ENCODE measurements at regions not wholly inside any gene's neighbourhood (a gene's known extent, or its start where the extent isn't known, plus 50 kb on each side); places are given as distances from the start of the nearest gene placed in this dataset.
A peak's percentile ranks its signal among the peaks of the same experiment; 100 is the strongest.

DNA sequence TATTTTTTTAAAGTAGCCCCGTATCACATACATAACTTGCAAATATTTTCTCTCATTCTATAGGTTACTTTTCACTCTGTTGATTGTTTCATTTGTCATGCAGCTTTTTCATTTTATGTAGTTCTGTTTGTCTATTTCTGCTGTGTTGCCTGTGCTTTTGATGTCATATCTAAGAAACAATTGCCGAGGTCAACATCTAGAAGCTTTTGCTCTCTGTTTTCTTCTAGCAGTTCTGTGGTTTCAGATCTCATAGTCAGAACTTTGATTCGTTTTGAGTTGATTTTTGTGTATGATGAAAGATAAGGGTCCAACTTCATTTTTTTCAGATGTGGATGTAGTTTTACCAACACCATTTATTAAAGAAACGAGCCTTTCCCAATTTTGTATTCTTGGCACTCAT is 79.5 kb downstream of the CD200 start:
- Histone ChIP-seq H3K4me3 (no peak overlapping the region), H3K36me3 (no peaks in the 10 kb centered on the region), H3K27me3 (no peaks in the 10 kb centered on the region), H3K27ac (no peak overlapping the region), H3K9me3 (no peaks in the 10 kb centered on the region), H3K4me1 (peaks cover 0 to 9% (median 0%) of the 10 kb centered on the region in 4 donors)
- no peak for DNase-seq
- TF ChIP-seq POLR2A (IDR thresholded peaks at IDR 0.05), result no peak
- TF ChIP-seq, protein P1, sequence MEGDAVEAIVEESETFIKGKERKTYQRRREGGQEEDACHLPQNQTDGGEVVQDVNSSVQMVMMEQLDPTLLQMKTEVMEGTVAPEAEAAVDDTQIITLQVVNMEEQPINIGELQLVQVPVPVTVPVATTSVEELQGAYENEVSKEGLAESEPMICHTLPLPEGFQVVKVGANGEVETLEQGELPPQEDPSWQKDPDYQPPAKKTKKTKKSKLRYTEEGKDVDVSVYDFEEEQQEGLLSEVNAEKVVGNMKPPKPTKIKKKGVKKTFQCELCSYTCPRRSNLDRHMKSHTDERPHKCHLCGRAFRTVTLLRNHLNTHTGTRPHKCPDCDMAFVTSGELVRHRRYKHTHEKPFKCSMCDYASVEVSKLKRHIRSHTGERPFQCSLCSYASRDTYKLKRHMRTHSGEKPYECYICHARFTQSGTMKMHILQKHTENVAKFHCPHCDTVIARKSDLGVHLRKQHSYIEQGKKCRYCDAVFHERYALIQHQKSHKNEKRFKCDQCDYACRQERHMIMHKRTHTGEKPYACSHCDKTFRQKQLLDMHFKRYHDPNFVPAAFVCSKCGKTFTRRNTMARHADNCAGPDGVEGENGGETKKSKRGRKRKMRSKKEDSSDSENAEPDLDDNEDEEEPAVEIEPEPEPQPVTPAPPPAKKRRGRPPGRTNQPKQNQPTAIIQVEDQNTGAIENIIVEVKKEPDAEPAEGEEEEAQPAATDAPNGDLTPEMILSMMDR (IDR thresholded peaks at IDR 0.05), result no peak

GRCh38 chr3:112413074-112413473 is 80.1 kb downstream of the CD200 start:
- TF ChIP-seq, protein P1 (IDR thresholded peaks at IDR 0.05), result no peak
- TF ChIP-seq POLR2A (IDR thresholded peaks at IDR 0.05), result no peak
- H3K27ac ChIP-seq, result no peak overlapping the region
- H3K4me3 ChIP-seq, result no peak overlapping the region
- peaks cover 0 to 6% (median 0%) of the 10 kb centered on the region in 4 donors for H3K4me1 ChIP-seq
- H3K27me3 ChIP-seq, result no peaks in the 10 kb centered on the region
- H3K9me3 ChIP-seq, result no peaks in the 10 kb centered on the region
- no peak for DNase-seq
- H3K36me3 ChIP-seq, result no peaks in the 10 kb centered on the region

GRCh38 chr3:112413722-112414121 is 80.8 kb downstream of the CD200 start:
- Histone ChIP-seq H3K4me1 (peaks cover 0 to 6% (median 0%) of the 10 kb centered on the region in 4 donors), H3K27ac (no peak overlapping the region), H3K27me3 (no peaks in the 10 kb centered on the region), H3K36me3 (no peaks in the 10 kb centered on the region), H3K4me3 (no peak overlapping the region), H3K9me3 (no peaks in the 10 kb centered on the region)
- DNase-seq, result peak in 2 of 3 donors; percentile 50 to 59
- TF ChIP-seq, protein P1 (IDR thresholded peaks at IDR 0.05), result no peak
